GM19455 (cell line): ENCODE measurements at regions not wholly inside any gene's neighbourhood (a gene's known extent, or its start where the extent isn't known, plus 50 kb on each side); places are given as distances from the start of the nearest gene placed in this dataset.
A peak's percentile ranks its signal among the peaks of the same experiment; 100 is the strongest.

Source experiments
- ATAC-seq: cut with Tn5 transposase; IDR thresholded peaks from one replicate; pipeline ENCODE4 v1.9.1; 2021; ENCODE audit not compliant: unreplicated experiment

DNA sequence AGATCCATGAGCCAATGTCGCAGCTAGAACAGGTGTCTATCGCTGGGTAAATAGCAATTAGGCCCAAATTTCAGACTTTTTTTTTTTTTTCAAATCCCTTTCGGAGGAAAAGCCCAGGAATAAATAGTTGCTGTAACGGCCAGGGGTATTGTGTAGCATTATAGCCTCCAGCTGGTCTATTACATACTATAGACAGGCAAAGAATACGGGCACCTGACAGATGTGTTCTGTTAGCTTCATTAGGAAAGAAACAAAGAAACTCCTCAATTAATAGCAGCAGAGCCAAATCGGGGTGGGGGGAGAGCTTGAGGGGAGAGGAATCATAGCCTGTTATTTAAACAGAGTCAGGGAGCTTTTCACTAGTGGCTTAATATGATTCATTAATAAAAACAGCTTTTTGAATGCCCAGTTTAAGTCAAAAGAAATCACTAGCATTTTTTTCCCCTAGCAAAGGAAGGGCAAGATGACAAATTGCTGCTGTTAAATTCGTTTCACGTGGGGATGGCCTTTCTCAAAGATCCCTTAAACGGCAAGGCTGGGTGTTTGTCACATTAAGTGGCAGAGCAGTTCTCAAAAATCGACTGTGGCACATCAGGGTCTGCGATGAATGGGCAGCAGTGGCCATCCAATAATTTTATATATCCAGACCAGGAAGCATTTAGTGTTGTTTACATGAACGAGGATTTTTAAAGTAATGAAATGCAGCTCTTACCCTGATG is 139.4 kb downstream of the ID4 start:
- ATAC-seq, result no peak

DNA sequence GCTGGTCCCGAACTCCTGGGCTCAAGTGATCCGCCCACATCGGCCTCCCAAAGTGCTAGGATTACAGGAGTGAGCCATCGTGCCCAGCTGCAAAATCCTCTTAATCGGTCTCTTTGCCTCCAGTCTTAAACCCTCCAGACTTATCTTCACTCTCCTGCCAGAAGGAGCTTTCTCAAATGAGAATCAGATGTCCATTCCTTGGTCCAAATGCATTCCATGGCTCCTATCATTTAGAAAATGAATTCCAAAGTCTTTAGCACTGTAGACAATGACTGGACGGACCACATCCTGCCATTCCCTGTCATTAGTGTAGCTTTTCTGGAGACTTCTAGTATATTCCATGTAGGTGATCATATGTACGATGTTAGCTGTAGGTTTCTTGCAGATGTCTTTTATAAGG is 141.9 kb downstream of the ID4 start:
- no peak for ATAC-seq

DNA sequence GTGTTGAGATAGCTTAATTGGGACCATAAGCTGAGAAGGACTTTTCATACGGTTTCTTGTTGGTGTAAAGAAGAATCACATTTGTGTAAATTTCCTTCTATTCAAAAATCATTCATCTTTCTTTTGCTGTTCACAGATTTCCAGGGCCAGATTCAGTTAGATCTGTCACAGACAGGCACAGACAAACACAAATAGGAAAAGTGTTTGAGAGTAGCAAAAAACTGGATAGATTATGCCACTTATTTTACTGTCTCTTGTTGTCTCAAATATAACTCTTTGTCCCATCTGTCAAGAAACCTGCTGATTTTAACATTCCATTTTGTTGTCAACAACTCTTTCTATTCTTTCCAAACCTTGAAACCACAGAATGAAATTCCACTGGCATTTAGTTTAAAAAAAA is 142.8 kb downstream of the ID4 start:
- ATAC-seq, result no peak

DNA sequence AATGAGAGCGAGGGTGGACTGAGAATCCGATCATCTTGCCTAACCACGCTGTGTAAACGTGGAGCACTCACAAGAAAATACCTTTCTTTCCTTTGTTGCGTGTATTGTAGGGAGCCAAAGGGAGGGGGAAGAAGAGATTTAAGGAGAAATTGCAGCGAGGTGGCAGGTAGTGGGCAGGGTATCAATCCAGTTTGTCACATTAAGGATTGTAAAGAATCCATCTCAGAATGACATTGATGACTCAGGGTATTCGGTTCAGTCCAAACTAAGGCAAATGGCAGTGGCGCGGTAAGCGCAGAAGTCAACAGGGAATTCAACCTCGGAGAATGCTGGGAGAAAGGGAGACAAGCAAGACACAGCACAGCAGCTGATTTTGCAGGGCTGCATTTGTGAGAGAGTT is 146.2 kb downstream of the ID4 start:
- ATAC-seq, result no peak

DNA sequence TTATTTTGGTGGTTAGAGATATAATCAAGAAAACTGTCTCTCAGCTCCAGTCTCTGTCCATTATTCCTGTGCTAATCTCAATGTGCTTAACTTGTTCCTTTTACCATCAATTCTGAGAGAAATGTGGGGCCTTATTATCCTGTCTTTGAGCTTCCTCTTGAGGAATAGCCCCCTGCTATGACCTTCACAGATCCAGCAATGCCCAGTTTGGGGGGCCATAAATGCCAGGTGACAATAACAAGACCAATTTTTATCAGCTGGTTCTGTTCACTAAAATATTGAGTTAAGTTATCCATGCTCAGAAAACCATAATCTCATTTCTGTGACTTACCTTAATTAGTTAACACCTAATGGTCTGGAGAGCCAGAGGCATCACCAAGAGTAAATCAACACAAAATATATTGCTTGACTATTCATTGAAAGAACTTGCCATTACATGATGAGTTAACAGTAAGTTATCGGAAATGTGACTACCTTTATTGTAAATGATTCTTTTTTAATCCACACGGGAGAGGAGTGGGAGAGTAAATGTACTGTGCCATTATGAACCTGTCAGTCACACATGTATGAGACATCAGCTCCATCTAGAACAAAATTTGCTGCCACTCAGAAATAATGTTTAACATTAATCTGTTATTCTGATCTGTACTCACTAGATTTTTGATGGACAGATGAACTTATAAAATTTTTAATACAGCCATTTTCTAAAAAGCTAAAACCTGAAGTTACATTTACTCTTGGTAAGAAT is 149.7 kb downstream of the ID4 start:
- no peak for ATAC-seq

DNA sequence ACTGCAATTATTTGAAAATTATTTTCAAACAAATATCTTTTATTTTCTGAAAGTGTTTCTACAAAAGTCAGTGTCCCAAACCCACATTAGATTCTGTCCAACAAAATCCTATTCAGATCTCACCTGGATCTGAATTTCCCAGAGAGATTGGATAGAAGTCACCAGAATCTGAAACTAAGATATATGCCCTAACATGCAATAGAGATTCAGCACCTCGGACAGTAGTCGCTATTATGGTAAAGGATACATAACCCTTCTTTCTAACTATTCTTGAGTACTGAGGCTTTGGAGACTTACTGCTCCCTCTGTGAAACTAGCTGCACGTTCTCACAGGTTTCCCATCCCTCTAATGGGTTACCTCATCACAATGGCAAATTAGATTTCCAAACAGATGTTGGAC is 151.4 kb downstream of the ID4 start:
- ATAC-seq, result no peak

DNA sequence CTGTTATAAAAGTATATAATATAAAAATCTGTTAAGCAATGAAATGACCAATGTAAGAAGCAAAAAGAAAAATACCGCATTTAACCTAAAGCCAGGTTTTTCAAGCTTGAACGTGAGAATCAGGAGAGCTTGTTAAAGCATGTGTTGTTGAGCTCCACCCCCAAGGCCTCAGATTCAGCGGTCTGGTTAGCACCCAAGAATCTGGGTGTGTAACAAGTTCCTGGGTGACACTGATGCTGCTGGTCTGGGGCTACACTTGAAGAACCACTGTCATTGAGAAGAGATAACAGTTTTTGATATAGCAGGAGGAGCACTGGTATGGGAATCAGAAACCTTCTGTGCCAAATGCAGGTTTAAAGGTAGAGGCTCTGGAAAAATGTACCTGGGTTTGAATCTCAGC is 154.0 kb downstream of the ID4 start:
- no peak for ATAC-seq

DNA sequence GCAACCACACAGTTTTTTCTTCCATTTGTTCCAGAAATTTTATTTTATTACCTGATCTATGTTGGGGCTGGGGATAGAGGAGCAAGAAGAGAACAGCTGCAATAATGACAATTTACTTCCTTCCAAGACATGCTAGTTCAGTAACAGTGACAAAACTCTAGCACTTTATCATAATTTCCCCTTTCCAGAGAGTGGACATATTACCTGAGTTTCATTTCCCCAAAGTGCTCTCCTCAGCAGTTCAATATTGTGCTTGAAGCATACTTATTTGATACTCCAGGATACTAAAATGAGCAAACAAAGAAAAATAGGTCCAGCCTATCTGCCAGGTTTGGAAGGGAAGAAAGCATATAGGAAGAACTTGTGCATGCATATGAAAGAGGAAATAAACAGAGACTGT is 157.7 kb downstream of the ID4 start:
- ATAC-seq, result no peak

DNA sequence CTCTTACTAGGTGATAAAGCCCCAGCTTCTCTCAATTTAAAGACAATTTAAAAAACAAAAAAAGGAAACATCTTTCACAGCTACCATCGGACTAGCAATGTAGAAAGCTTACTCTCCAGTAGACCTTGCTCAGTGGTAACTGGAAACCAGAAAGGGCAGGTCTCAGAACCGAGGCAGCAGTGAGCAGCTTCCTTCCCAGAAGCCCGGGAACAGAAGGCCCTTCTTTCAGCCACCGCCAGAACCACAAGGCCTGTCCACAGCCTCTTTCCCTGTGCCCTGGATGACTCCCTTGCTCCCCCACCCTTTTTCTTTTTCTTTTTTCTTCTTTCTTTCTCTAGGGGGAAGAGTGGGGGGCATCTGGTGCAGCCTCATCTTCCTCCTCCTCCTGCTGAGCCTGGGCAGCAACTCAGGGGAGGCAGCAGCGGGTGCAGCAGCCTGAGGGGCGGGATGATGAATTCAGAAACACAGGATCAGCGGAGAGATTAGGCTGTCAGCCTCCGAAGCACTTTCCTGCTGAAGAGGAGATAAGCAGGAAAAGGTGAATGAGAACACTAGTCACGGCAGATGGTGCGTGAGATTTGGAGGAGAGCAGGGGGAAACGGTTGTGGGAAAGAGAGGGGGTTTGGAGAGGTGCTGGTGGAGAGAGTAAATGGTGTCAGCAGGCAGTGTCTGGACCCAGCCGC is 158.5 kb downstream of the ID4 start:
- no peak for ATAC-seq

DNA sequence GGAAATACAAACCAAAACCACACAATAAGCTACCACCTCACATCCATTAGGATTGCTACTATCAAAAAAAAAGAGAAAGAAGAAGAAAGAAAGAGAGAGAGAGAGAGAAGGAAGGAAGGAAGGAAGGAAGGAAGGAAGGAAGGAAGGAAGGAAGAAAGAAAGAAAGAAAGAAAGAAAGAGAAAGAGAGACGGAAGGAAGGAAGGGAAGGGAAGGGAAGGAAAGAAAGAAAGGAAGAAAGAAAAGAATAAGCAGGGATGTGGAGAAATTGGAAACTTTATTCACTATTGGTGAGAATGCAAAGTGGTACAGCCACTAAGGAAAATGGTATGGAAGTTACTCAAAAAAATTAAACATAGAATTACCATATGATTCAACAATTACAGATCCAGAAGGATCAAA is 159.9 kb downstream of the ID4 start:
- no peak for ATAC-seq

DNA sequence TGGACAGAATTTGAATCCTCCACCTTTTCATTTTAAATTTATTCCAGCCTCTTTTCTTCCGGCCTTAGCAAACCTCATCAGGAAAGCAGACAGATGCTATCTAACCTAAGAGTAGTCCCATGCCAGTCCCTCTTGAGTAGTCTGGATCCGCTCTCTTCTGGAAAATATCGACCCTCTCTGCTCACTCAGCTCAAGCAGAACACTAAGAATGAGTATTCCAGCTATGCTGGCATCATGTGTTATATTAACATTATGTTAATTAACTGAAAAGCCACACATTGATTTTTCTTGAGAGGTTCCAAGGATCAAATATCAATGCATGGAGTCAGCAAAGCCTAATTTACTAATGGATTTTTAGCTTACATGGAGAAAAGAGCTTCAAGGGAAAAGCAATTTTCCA is 161.4 kb downstream of the ID4 start:
- ATAC-seq, result no peak

DNA sequence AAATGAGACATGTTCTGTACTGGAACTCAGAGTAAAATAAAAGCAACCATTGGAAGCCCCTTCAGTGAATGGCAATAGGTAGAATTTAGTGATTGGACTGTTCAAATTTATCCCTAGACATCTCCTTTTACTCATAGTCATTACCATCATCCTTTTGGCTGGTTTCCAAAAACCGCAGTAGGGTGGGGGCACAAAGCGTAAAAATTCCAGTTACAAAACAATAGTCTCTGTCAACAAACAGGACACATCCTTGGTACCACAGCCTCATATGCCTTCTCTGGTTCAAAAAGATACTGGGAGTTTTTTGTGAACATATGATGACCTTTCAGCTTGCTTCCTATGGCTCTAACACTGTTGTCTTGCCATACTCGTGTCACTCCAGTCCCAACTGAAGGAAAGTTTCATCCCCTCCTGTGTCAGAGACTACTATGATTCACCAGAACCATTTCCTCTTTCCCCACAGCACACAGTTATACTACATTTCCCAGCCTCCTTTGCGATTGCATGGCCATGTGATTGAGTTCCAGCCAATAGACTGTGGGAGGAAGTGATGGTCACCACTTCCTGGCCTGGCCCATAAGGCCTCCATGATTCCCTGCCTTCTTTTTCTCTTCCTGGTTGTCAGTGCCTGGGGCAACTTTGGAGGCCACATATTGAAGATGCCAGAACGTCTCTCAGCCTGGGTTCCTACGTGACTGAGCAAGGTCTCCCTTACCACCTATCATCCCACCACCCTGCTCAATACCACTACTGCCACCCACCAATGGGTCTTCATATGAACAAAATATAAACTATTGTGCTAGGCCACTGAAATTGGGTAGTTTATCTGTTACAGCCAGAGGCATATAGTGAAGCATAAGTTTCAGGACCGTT is 162.4 kb downstream of the ID4 start:
- ATAC-seq, result peak; percentile 83

DNA sequence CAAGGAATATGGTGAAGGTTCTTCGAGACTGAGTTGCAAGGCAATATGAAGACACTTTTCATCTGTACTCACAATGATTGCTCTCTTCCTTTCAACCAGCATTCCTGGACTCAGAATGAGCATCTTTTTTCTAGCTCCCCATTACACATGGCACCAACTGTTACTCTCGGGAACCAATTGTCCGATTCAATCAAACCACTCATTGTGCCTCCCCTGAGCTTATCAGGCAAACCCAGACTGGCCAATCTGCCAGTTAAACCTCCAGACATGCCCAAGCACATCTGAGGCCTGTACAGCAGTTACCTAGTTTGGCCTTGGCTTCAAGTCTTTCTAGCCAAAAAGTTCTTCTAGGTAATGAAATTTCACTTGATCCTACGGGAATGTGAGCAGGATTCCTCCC is 164.1 kb downstream of the ID4 start:
- ATAC-seq, result no peak

DNA sequence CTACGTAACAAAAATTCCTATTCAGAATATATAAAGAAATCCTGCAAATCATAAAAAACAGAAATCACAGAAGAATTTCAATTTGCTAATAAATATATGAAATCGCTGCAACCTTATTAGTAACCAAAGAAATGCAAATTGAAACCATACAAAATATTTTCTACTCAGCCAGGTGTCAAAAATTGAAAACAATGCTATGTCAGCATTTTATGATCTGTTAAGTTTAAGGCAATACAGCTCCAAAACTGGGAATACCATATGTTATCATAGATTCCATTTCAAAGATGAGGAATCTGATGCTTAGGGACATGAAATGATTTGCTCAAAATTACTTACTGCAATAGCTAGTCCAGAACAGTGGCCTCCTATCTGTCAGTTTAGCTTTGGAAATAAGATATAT is 168.9 kb downstream of the ID4 start:
- no peak for ATAC-seq

DNA sequence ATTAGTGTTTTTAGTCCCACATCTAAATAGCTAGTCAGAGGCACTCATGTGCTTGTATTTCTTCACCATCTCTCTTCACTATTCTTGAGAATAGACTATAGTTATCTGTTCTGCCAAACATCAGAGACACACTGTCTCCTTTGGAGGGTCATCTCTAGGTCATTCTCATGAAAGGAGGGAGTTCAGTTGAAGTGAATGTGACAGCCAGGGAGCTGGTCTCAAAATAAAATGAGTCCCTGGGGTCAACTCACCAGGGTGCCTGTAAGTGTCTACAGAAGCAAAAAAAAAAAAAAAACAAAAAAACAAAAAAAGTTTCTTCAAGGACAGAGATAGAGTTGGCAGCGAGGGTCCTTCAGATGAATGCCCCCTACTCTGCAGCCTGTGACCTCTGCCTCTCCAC is 171.0 kb downstream of the ID4 start:
- ATAC-seq, result no peak

DNA sequence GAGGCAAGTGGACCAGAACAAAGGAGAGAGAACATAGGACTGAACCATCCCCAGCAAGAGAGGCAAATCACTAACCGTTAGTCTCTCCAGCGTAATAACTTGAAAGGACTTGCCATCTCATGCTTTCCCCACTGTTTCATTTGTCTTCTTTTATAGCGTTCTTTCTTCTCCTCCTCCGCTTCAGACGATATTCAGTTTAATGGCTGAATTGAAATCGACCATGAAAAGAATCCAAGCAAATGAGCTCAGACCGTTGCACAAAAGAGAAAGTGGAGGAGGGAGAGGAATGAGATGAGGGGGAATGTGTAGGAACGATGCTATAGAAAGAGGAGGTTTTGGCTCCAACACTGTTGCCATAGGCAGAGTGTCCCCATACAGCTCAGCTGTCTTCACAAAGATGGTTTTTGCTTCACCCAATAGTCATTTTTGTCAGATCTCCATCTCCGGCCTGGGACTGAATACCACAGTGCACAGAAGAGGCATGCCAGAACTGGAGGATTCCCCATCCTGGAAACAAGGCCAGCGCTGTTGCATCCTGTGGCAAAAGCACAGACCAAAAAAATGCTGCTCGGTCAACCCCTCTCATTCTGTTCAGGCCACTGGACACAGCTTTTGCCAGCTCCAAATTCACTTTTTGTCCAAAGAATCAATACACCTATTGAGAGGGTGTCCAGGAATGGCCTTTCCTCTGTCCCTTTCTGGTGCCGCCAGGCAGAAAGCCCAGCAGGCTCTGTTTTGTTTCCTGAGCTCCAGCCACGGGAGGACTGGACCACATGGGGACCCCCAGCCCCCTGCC is 176.1 kb downstream of the ID4 start:
- ATAC-seq, result no peak

DNA sequence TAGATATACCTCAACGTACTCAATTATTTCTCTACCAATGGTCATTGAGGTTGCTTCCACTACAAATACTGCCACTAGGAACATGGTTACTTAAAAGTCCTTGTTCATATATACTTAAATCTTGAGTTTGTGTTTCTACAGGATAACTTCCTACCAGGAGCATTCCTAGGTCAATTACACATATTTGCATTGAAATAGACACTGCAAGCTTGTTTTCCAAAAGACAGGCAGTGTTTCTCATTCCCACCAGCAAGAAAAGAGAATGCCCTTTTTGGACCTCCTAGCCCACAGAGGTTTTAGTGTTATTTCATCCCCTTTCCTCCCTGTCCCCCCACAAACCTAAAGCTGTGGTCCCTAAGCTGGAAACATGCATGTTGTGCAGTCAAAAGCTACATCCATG is 177.3 kb downstream of the ID4 start:
- no peak for ATAC-seq

DNA sequence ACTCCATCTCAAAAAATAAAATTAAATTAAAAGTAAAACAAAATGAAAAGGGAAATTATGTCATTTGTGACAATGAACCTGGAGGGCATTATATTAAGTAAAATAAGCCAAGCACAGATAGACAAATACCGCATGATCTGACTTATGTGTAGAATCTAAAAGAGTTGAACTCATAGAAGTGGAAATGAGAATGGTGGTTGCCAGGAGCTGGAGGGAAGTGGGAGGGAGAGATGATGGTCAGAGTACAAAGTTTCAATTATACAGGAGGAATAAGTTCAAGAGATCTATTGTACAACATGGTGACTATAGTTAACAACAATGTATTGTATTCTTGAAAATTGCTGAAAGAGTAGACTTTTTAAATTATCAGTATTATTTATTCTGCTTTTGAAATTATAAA is 183.4 kb downstream of the ID4 start:
- no peak for ATAC-seq

DNA sequence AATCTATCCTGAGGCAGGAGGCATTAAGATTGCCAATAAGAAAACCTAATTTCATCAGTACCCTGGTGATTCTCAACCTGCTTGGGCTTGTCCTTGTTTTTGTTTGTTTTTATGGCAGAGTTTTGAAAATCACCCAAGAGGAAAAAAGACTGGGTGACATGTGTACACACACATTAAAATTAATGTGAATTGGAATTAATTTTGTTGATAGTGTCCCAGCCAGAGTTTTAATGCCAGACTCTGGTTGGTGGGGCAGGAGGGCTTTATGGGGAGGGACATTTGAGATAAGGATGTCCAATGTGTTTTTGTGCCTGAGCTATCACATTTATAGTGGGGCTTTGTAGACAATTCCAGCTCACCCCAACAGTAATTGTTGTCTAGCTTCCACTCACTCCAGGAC is 184.6 kb downstream of the ID4 start:
- no peak for ATAC-seq

DNA sequence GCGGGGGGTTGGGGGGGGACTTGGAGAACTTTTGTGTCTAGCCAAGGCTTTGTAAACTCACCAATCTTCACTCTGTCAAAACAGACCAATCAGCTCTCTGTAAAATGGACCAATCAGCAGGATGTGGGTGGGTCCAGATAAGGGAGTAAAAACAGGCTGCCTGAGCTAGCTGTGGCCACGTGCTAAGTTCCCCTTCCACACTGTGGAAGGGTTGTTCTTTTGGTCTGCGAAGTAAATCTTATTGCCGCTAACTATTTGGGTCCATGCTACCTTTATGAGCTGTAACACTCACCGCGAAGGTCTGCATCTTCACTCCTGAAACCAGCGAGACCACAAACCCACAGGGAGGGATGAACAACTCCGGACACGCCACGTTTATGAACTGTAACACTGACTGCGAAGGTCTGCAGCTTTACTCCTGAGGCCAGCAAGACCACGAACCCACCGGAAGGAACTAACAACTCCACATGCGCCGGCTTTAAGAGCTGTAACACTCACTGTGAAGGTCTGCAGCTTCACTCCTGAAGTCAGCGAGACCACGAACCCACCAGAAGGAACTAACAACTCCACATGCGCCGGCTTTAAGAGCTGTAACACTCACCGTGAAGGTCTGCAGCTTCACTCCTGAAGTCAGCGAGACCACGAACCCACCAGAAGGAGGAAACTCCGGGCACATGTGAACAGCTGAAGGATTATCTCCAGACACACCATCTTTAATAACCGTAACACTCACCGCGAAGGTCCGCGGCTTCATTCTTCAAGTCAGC is 186.6 kb downstream of the ID4 start:
- peak; percentile 76 for ATAC-seq
